C4-2B (cell line): ENCODE measurements at regions not wholly inside any gene's neighbourhood (a gene's known extent, or its start where the extent isn't known, plus 50 kb on each side); places are given as distances from the start of the nearest gene placed in this dataset.

Experiments
- CTCF ChIP-seq: fragments of 450-650 bp; conservative IDR thresholded peaks from 2 replicates; pipeline ENCODE4 v1.5.1; 2017; ENCODE audit warnings: mild to moderate bottlenecking
- ZFX ChIP-seq: fragments of 450-650 bp; IDR thresholded peaks from 2 replicates; pipeline ENCODE4 v1.6.1; 2017

- TF ChIP-seq CTCF (no peak), ZFX (no peak)
These were observed 1420.4 kb upstream of the PRMT6 start for GRCh38 chr1:105636052-105636451.
